Endothelial cell of umbilical vein (primary cell): ENCODE measurements at regions not wholly inside any gene's neighbourhood (a gene's known extent, or its start where the extent isn't known, plus 50 kb on each side); places are given as distances from the start of the nearest gene placed in this dataset.

ENCODE experiments used
- BruUV-seq: library from RNA; stranded (reverse); fragments of 400-500 nt; replicated peaks from 2 replicates; lab custom pipeline; 2021; lab: Mats Ljungman, UMichigan
- CTCF ChIA-PET: fragments of 300-600, 350-600 bp; sonication (Branson Sonifier 250); formaldehyde crosslinking; loops from one replicate; lab custom pipeline; 2021; ENCODE audit warnings: antibody characterized with exemption, inconsistent platforms; lab: Charles Lee
- POLR2A ChIA-PET: fragments of 300-600, 350-600 bp; sonication (Branson Sonifier 250); formaldehyde crosslinking; loops from one replicate; lab custom pipeline; 2021; ENCODE audit warnings: antibody characterized with exemption, inconsistent platforms; lab: Charles Lee
- DNase-seq: peaks from one replicate; pipeline ENCODE4 v3.0.0-alpha.2; 2011; ENCODE audit warnings: low read depth, low spot score
- FAIRE-seq: peaks from 2 replicates; lab custom pipeline; 2011; peaks lifted over from hg19 to GRCh38; lab: Jason Lieb, UNC
- H2AFZ ChIP-seq: 2 replicates; pipeline ENCODE4 v1.6.0; 2012; ENCODE audit warnings: low read depth, low read length, control low read depth, inconsistent platforms
- H3K27ac ChIP-seq: 2 replicates; pipeline ENCODE4 v1.5.1; 2011; ENCODE audit warnings: low read depth, mild to moderate bottlenecking, control low read depth, low read length, moderate library complexity; ENCODE audit not compliant: insufficient read depth
- H3K27me3 ChIP-seq, 2 experiments: 2 replicates each; pipeline versions ENCODE4 v1.6.0 to v1.6.1; 2011; ENCODE audit warnings: low read length in 2 of 2, mixed read lengths in 1 of 2; ENCODE audit not compliant: control insufficient read depth in 2 of 2, insufficient read depth in 2 of 2
- H3K36me3 ChIP-seq, 2 experiments: 2 replicates in 1 of 2; 3 replicates in 1 of 2; pipeline ENCODE4 v1.5.1; 2011; ENCODE audit warnings: low read length in 2 of 2, mild to moderate bottlenecking in 1 of 2, moderate library complexity in 1 of 2; ENCODE audit not compliant: control insufficient read depth in 2 of 2, insufficient read depth in 2 of 2; ENCODE audit errors: extremely low read depth in 1 of 2
- H3K4me1 ChIP-seq: 3 replicates; pipeline ENCODE4 v1.5.1; 2011; ENCODE audit warnings: mild to moderate bottlenecking, low read length; ENCODE audit not compliant: control insufficient read depth, insufficient read depth; ENCODE audit errors: extremely low read depth
- H3K4me2 ChIP-seq: 2 replicates; pipeline ENCODE4 v1.6.1; 2011; ENCODE audit warnings: low read length, control low read depth, mixed read lengths; ENCODE audit not compliant: insufficient read depth
- H3K4me3 ChIP-seq, 3 experiments: fragments of 200-600 bp in 1 of 3; sonication (generic), shearing (Covaris generic) in 1 of 3; replicated peaks in 1 of 3; 2 replicates each; pipeline ENCODE4 v1.5.1; 2011 to 2016; ENCODE audit warnings: control low read depth in 3 of 3, low read length in 3 of 3, mild to moderate bottlenecking in 2 of 3, inconsistent platforms in 1 of 3, low read depth in 1 of 3, moderate library complexity in 1 of 3; ENCODE audit not compliant: insufficient read depth in 1 of 3
- H3K79me2 ChIP-seq: 2 replicates; pipeline ENCODE4 v1.6.0; 2012; ENCODE audit warnings: low read length, inconsistent platforms; ENCODE audit not compliant: control insufficient read depth, insufficient read depth
- H3K9ac ChIP-seq: replicated peaks from 2 replicates; pipeline ENCODE3; 2011; ENCODE audit warnings: low read length, control low read depth; ENCODE audit not compliant: insufficient read depth; ENCODE audit errors: extremely low read depth
- H3K9me1 ChIP-seq: replicated peaks from 3 replicates; pipeline ENCODE4 v1.6.0; 2011; ENCODE audit warnings: mild to moderate bottlenecking, low read length; ENCODE audit not compliant: control insufficient read depth, insufficient read depth; ENCODE audit errors: extremely low read depth
- H3K9me3 ChIP-seq: replicated peaks from 2 replicates; pipeline ENCODE4 v1.5.1; 2012; ENCODE audit warnings: low read length, inconsistent platforms; ENCODE audit not compliant: control insufficient read depth, insufficient read depth
- H4K20me1 ChIP-seq: replicated peaks from 2 replicates; pipeline ENCODE3; 2011; ENCODE audit warnings: mild to moderate bottlenecking, low read length; ENCODE audit not compliant: control insufficient read depth, insufficient read depth; ENCODE audit errors: extremely low read depth
- CTCF ChIP-seq, 2 donors: IDR thresholded peaks; 1 replicate in 1 of 2; 2 replicates in 1 of 2; pipeline ENCODE4 v1.5.1; 2011; ENCODE audit warnings: low read length in 2 of 2, mild to moderate bottlenecking in 2 of 2, moderate library complexity in 2 of 2, control low read depth in 1 of 2, inconsistent platforms in 1 of 2, low read depth in 1 of 2; ENCODE audit not compliant: insufficient read depth in 1 of 2; ENCODE audit errors: extremely low read depth in 1 of 2
- EZH2 ChIP-seq: IDR thresholded peaks from 2 replicates; pipeline ENCODE4 v1.6.1; 2012; ENCODE audit warnings: borderline replicate concordance, low read depth, mild to moderate bottlenecking, moderate library complexity, low read length, inconsistent platforms; ENCODE audit not compliant: severe bottlenecking
- FOS ChIP-seq: IDR thresholded peaks from 2 replicates; pipeline ENCODE4 v1.6.1; 2011; ENCODE audit warnings: mild to moderate bottlenecking, low read length, moderate library complexity, borderline replicate concordance; ENCODE audit not compliant: insufficient read depth
- GATA2 ChIP-seq: IDR thresholded peaks from 2 replicates; pipeline ENCODE4 v1.7.0; 2011; ENCODE audit warnings: low read depth, mild to moderate bottlenecking, moderate library complexity, mixed read lengths, low read length; ENCODE audit not compliant: insufficient read length, insufficient read depth
- JUN ChIP-seq: IDR thresholded peaks from 2 replicates; pipeline ENCODE4 v1.6.1; 2011; ENCODE audit warnings: borderline replicate concordance, low read depth; ENCODE audit not compliant: insufficient read length, insufficient read depth
- MAX ChIP-seq: IDR thresholded peaks from 2 replicates; pipeline ENCODE4 v1.6.1; 2011; ENCODE audit not compliant: insufficient read depth, insufficient read length
- MYC ChIP-seq: IDR thresholded peaks from one replicate; pipeline ENCODE4 v1.6.1; 2011; ENCODE audit warnings: mild to moderate bottlenecking, low read depth, low read length
- POLR2A ChIP-seq: IDR thresholded peaks from 2 replicates; pipeline ENCODE4 v1.6.1; 2012; ENCODE audit warnings: low read depth, mild to moderate bottlenecking, control low read depth, low read length
- POLR2AphosphoS5 ChIP-seq: IDR thresholded peaks from 2 replicates; pipeline ENCODE4 v1.6.1; 2012; ENCODE audit warnings: low read depth, mild to moderate bottlenecking, control low read depth, low read length, moderate library complexity; ENCODE audit not compliant: insufficient read depth
- dilution Hi-C: fragments of 300-500 bp; cut with MboI; formaldehyde crosslinking; loops from one replicate; pipeline ENCODE4 v1.15.0; 2019; ENCODE audit warnings: low sequenced_read_pairs; ENCODE audit not compliant: extremely low pct_ligation_motif_present
- intact Hi-C: fragments of 100-400 bp; cut with micrococcal nuclease; formaldehyde crosslinking; loops from one replicate; pipeline ENCODE4 v1.10.0; 2022

DNA sequence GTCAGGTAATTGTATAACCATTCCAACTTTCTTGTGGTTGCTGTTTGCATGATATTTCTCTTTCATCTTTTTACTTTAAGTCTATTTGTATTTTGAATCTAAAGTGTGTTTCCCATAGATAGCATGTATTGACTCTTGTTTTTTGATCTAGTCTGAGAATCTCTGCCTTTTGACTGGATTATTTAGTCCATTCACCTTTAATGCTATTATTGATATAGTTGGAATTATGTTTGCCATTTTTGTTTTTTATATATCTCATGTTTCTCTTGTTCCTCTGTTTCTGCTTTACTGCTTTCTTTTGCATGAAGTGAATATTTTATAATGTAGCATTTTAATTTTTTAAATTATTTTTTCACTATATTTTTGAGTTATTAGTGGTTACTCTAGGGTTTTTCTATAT, 103.9 kb upstream of the PMCH start:
- H2AFZ ChIP-seq = no peak overlapping the region
- no TSS peak for BruUV-seq
- intact Hi-C loops = loop anchor here (1.0 to 5.0 kb wide), 4 partner anchors 131 to 361 kb away; partner anchors contain the start of genes NUP37 and PARPBP
- H3K9me1 ChIP-seq = no peaks in the 10 kb centered on the region
- FAIRE-seq (no peak), DNase-seq (no peak)
- TF ChIP-seq POLR2AphosphoS5 (no peak), EZH2 (no peak), GATA2 (no peak), FOS (no peak), JUN (no peak), CTCF (IDR thresholded peaks at IDR 0.05; ENCODE audit: extremely low read depth in 1 of 2, insufficient read depth in 1 of 2, low read depth in 1 of 2, low read length in 2 of 2) (no peak), MYC (no peak), POLR2A (no peak), MAX (no peak)
- no peaks in the 10 kb centered on the region for H3K9me3 ChIP-seq
- H3K36me3 ChIP-seq = no peaks in the 10 kb centered on the region
- no peaks in the 10 kb centered on the region for H3K79me2 ChIP-seq
- POLR2A ChIA-PET = no interaction called here
- no peak overlapping the region for H3K27ac ChIP-seq
- dilution Hi-C loops = no loop called here
- H3K27me3 ChIP-seq = no peaks in the 10 kb centered on the region
- H3K4me3 ChIP-seq = no peak overlapping the region
- H3K4me2 ChIP-seq = no peak overlapping the region
- H4K20me1 ChIP-seq = no peaks in the 10 kb centered on the region
- CTCF ChIA-PET = interaction anchor here (1.0 to 2.1 kb wide), 8 partner anchors 24 to 528 kb away, joined by 3 to 13 read pairs (median 6); no protein-coding TSS in a partner anchor
- H3K4me1 ChIP-seq = no peaks in the 10 kb centered on the region
- H3K9ac ChIP-seq = no peak overlapping the region
